Activated naive CD8-positive, alpha-beta T cell treated with anti-CD3 and anti-CD28 coated beads, Interleukin-2, amount 10 ng/mL, durations not matched to agents 7 days and 5 days (primary cell): ENCODE measurements at regions not wholly inside any gene's neighbourhood (a gene's known extent, or its start where the extent isn't known, plus 50 kb on each side); places are given as distances from the start of the nearest gene placed in this dataset.
"Not testable (repeated sequence)": the region's sequence is repeated elsewhere in the genome, so short reads cannot be mapped to it uniquely, and the experiment has no call there.

Experiments
- ATAC-seq: fragments of 150-1000 bp; cut with Tn5 transposase; one replicate; pipeline ENCODE4 v1.10.0; 2021; ENCODE audit warnings: low read depth, moderate library complexity
- POLR2A ChIA-PET: fragments of 350-600 bp; sonication (Branson Sonifier 250); formaldehyde crosslinking; loops from one replicate; lab custom pipeline; 2021; ENCODE audit warnings: antibody characterized with exemption; lab: Charles Lee
- DNase-seq: peaks from one replicate; pipeline ENCODE4 v3.0.0; 2021
- H3K27ac Mint-ChIP-seq: one replicate; pipeline ENCODE4 v1.8.0; 2022; ENCODE audit warnings: mild to moderate bottlenecking, mixed read lengths
- H3K27me3 Mint-ChIP-seq: one replicate; pipeline ENCODE4 v1.8.0; 2022; ENCODE audit warnings: mild to moderate bottlenecking, moderate library complexity, mixed read lengths
- H3K36me3 Mint-ChIP-seq: one replicate; pipeline ENCODE4 v1.8.0; 2021; ENCODE audit warnings: mild to moderate bottlenecking, mixed read lengths
- H3K4me1 Mint-ChIP-seq: one replicate; pipeline ENCODE4 v1.8.0; 2021; ENCODE audit warnings: mixed read lengths
- H3K4me3 Mint-ChIP-seq: one replicate; pipeline ENCODE4 v1.8.0; 2022; ENCODE audit warnings: mild to moderate bottlenecking, moderate library complexity, mixed read lengths
- H3K9me3 Mint-ChIP-seq: one replicate; pipeline ENCODE4 v1.8.0; 2021; ENCODE audit warnings: mixed read lengths

GRCh38 chr17:21815352-21816063, 123.2 kb downstream of the KCNJ18 start:
- POLR2A ChIA-PET, result no interaction called here
- Mint-ChIP-seq H3K4me3 (no peak overlapping the region), H3K27ac (no peak overlapping the region), H3K27me3 (no peaks in the 10 kb centered on the region), H3K9me3 (peaks cover 6% of the 10 kb centered on the region), H3K36me3 (no peaks in the 10 kb centered on the region), H3K4me1 (no peaks in the 10 kb centered on the region)
- ATAC-seq, result no peak
- no peak for DNase-seq

DNA sequence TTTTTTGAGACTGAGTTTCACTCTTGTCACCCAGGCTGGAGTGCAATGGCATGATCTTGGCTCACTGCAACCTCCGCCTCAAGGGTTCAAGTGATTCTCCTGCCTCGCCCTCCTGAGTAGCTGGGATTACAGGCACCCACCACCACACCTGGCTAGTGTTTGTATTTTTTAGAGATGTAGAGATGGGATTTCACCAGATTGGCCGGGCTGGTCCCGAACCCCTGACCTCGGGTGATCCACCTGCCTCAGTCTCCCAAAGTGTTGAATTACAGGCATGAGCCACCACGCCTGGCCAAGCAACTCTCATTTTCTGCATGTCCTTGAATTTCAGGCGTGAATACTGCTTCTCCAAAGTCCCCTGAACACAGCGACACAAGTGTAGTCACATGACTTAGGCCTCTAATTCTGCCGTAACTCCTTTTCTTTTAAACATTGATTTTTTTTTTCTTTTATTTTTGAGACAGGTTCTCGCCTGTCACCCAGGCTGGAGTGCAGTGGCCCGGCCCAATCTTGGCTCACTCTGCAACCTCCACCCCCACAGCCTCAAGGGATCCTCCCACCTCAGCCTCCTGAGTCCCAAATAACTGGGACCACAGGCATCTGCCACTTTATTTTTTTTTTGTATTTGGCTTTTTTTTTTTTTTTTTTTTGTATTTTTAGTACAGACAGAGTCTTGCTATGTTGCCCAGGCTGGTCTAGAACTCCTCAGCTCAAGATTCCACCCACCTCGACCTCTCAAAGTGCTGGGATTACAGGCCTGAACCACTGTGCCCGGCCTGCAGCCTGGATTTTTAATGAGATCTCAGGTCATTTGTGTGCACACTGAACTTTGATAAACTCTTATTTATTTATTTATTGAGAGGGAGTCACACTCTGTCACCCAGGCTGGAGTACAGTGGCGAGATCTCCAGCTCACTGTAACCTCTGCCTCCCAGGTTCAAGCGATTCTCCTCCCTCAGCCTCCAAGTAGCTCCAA, 124.6 kb downstream of the KCNJ18 start:
- no peaks in the 10 kb centered on the region for H3K27me3 Mint-ChIP-seq
- H3K9me3 Mint-ChIP-seq, result peaks cover 6% of the 10 kb centered on the region
- ATAC-seq (no peak), DNase-seq (no peak)
- POLR2A ChIA-PET, result no interaction called here
- H3K4me3 Mint-ChIP-seq, result no peak overlapping the region
- no peaks in the 10 kb centered on the region for H3K36me3 Mint-ChIP-seq
- no peak overlapping the region for H3K27ac Mint-ChIP-seq
- H3K4me1 Mint-ChIP-seq, result no peaks in the 10 kb centered on the region

- POLR2A ChIA-PET, result no interaction called here
- Mint-ChIP-seq H3K4me1 (no peaks in the 10 kb centered on the region), H3K27ac (no peak overlapping the region), H3K9me3 (peaks cover 6% of the 10 kb centered on the region), H3K4me3 (no peak overlapping the region), H3K27me3 (no peaks in the 10 kb centered on the region), H3K36me3 (no peaks in the 10 kb centered on the region)
- no peak for ATAC-seq
- no peak for DNase-seq
Measured at GRCh38 chr17:21817791-21818364, 125.6 kb downstream of the KCNJ18 start.

DNA sequence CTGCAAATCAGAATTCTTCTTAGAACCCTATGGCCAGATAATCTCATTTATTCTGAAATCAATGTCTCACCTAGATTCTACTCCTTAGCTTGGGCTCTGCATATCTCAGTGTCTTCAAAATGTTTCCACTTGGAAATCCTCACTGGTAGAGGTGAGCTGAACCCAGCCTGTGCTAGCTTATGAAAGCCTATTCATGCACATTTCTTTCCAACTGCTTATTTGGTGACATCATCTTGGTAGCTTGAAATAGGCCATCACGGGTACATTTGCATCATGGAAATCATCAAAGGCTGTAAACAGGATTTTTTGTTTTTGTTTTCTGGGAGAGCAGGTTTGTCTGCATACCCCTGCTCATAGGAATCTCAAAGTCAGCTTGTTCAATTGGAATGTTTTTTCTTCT, 130.8 kb downstream of the KCNJ18 start:
- ATAC-seq (no peak), DNase-seq (no peak)
- Mint-ChIP-seq H3K9me3 (no peaks in the 10 kb centered on the region), H3K27me3 (no peaks in the 10 kb centered on the region), H3K4me3 (no peak overlapping the region), H3K36me3 (no peaks in the 10 kb centered on the region), H3K27ac (no peak overlapping the region), H3K4me1 (no peaks in the 10 kb centered on the region)
- POLR2A ChIA-PET, result no interaction called here

DNA sequence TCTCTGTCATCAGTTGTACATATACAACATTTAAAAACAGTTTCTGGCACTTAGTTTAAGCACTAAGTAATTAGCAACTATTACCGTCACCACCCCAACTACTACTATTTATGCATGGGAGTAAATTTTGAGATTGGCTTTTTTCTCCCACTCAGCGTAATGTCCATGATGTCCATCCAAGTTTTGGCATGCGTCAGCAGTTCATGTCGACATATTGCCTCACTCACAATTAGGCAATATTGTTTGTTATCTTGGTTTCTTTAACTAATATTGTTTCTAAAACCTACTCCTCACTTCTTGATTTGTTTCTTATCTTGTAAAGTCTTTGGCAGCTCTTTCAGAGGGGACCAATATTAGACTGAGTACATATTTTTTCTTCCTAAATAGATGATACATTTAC, 131.3 kb downstream of the KCNJ18 start:
- POLR2A ChIA-PET, result no interaction called here
- H3K27ac Mint-ChIP-seq, result no peak overlapping the region
- no peaks in the 10 kb centered on the region for H3K4me1 Mint-ChIP-seq
- H3K4me3 Mint-ChIP-seq, result no peak overlapping the region
- H3K36me3 Mint-ChIP-seq, result no peaks in the 10 kb centered on the region
- ATAC-seq (no peak), DNase-seq (no peak)
- no peaks in the 10 kb centered on the region for H3K27me3 Mint-ChIP-seq
- no peaks in the 10 kb centered on the region for H3K9me3 Mint-ChIP-seq

- Mint-ChIP-seq H3K4me1 (no peaks in the 10 kb centered on the region), H3K36me3 (no peaks in the 10 kb centered on the region), H3K27me3 (no peaks in the 10 kb centered on the region), H3K9me3 (peaks cover 5% of the 10 kb centered on the region), H3K27ac (no peak overlapping the region), H3K4me3 (no peak overlapping the region)
- POLR2A ChIA-PET, result no interaction called here
- DNase-seq (no peak), ATAC-seq (no peak)
Measured at GRCh38 chr17:21841839-21842238, 149.5 kb downstream of the KCNJ18 start.

GRCh38 chr17:21842332-21843317, 150.3 kb downstream of the KCNJ18 start:
- no peaks in the 10 kb centered on the region for H3K36me3 Mint-ChIP-seq
- no peaks in the 10 kb centered on the region for H3K4me1 Mint-ChIP-seq
- peaks cover 5% of the 10 kb centered on the region for H3K9me3 Mint-ChIP-seq
- POLR2A ChIA-PET, result no interaction called here
- ATAC-seq, result no peak
- H3K27me3 Mint-ChIP-seq, result no peaks in the 10 kb centered on the region
- H3K27ac Mint-ChIP-seq, result no peak overlapping the region
- no peak overlapping the region for H3K4me3 Mint-ChIP-seq
- no peak for DNase-seq

- no peaks in the 10 kb centered on the region for H3K36me3 Mint-ChIP-seq
- H3K4me1 Mint-ChIP-seq, result no peaks in the 10 kb centered on the region
- POLR2A ChIA-PET, result no interaction called here
- no peak overlapping the region for H3K27ac Mint-ChIP-seq
- no peaks in the 10 kb centered on the region for H3K27me3 Mint-ChIP-seq
- ATAC-seq (no peak), DNase-seq (no peak)
- peaks cover 5% of the 10 kb centered on the region for H3K9me3 Mint-ChIP-seq
- H3K4me3 Mint-ChIP-seq, result no peak overlapping the region
Measured at GRCh38 chr17:21843318-21843865, 151.1 kb downstream of the KCNJ18 start.

DNA sequence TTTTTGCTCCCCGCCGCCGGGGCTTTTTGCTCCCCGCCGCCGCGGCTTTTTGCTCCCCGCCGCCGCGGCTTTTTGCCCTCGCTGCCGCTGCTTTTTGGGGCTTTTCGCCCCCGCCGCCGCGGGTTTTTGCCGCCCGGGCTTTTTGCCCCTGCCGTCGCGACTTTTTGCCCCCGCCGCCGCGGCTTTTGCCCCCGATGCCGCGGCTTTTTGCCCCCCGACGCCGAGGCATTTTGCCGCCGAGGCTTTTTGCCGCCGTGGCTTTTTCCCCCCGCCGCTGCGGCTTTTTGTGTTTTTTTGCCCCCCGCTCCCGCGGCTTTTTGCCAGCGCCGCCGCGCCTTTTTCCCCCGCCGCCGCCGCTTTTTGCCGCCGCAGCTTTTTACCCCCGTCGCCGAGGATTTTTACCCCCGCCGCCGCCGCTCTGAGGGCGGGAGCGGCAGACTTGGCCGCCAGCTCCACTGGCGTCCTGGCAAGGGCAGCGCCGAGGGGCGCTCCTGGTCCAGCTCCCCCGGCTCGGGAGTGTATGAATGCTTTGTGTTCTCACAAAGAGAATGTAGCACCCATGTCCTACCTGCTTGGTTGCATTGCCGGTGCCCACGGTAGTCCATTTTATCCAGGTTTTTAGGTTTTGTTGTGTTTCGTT, 151.7 kb downstream of the KCNJ18 start:
- no peak overlapping the region for H3K4me3 Mint-ChIP-seq
- no peak for DNase-seq
- no peaks in the 10 kb centered on the region for H3K4me1 Mint-ChIP-seq
- no peak for ATAC-seq
- no peaks in the 10 kb centered on the region for H3K27me3 Mint-ChIP-seq
- H3K36me3 Mint-ChIP-seq, result no peaks in the 10 kb centered on the region
- H3K9me3 Mint-ChIP-seq, result peaks cover 7% of the 10 kb centered on the region
- POLR2A ChIA-PET, result no interaction called here
- no peak overlapping the region for H3K27ac Mint-ChIP-seq

GRCh38 chr17:21848510-21848909, 156.2 kb downstream of the KCNJ18 start:
- DNase-seq, H3K4me3 Mint-ChIP-seq, H3K27me3 Mint-ChIP-seq, ATAC-seq, H3K27ac Mint-ChIP-seq, H3K4me1 Mint-ChIP-seq, H3K36me3 Mint-ChIP-seq, POLR2A ChIA-PET: not testable (repeated sequence)
- H3K9me3 Mint-ChIP-seq, result peaks cover 11% of the 10 kb centered on the region

DNA sequence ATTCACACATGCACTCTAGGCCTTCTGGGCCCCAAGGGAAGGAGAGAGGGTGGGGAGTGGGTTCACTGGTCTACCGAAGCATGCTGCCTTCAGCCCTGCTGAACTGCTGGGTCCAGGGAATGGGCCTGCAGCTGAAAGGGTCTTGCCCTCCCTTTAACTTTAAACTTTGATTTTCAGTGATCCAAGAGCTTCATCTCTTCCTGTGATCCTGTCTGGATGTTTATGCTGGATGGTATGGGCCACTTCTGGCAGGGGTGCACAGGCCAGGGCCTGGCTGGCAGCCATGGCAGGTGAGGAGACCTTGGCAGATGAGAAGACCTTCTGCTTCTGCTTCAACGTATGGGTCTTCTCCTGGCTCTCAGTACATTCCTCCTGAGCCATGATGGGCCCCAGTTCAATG, 156.7 kb downstream of the KCNJ18 start:
- DNase-seq, H3K27me3 Mint-ChIP-seq, H3K4me1 Mint-ChIP-seq, H3K27ac Mint-ChIP-seq, H3K4me3 Mint-ChIP-seq, POLR2A ChIA-PET, ATAC-seq, H3K36me3 Mint-ChIP-seq: not testable (repeated sequence)
- peaks cover 11% of the 10 kb centered on the region for H3K9me3 Mint-ChIP-seq

DNA sequence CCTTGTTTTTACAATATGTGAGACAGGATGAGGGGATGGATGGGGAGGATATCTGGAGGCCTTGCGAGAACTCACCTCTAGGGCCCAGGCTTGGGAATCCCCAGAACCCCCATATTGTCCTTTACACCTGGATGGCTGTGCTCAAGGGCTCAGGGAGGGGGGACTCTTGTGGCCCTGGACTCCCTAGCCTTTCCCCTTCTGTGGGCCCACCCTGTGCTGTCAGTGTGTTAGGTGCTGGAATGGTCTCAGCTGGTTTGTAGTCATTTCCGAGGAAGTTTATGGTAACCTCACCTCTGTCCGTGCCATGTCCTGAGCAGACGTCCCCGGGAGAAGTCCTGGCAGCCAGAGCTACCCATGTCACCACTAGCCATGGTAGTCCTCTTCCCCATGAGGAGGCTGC, 158.3 kb downstream of the KCNJ18 start:
- ATAC-seq, H3K36me3 Mint-ChIP-seq, H3K9me3 Mint-ChIP-seq, H3K27me3 Mint-ChIP-seq, DNase-seq, H3K4me3 Mint-ChIP-seq, H3K27ac Mint-ChIP-seq, H3K4me1 Mint-ChIP-seq, POLR2A ChIA-PET: not testable (repeated sequence)
